GM20431 (cell line): ENCODE measurements at regions not wholly inside any gene's neighbourhood (a gene's known extent, or its start where the extent isn't known, plus 50 kb on each side); places are given as distances from the start of the nearest gene placed in this dataset.

Experiments used
- in situ Hi-C: fragments of 300-500 bp; cut with MseI, MboI; formaldehyde crosslinking; loops from one replicate; pipeline ENCODE4 v1.15.0; 2020; ENCODE audit warnings: low sequenced_read_pairs; ENCODE audit not compliant: unreplicated experiment

DNA sequence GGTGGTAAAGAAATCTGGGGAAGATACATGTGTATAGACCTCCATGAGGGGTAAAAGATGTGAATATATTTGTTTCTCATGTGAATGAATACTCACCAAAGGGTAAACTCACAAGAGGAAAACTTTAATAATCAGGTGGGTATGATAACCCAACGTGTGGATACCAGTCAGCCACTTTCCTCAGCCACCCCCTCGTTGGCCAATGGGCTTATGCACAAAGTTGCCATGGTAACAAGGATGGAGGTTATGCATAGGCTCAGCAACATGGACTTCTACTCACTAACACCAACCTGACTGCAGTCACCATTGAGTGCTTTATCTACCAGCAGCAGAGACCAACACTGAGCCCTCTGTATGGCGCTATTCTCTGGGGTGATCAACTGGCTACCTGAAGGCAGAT, 424.4 kb downstream of the DUSP10 start:
- in situ Hi-C loops, result no loop called here

DNA sequence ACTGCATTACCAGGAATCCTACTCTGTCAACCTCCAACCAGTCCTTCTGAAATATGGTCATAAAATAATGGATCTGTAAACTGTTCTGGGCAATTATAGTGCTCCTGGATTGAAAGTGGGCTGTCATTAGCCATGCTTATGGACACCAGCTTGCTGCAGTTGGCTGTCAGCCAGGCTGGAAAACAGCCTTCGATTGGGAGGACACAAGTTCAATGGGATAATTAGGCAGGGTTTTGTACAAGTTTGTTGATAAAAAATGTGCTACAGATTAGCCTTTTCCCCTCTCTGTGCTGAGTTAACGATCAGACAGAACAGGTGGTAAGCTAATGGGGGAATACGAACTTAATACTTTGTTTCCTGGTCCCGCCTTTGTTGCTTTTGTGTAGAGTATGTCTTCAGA, 413.9 kb downstream of the DUSP10 start:
- in situ Hi-C loops, result no loop called here

- in situ Hi-C loops, result no loop called here
These were observed 413.5 kb downstream of the DUSP10 start for GRCh38 chr1:221328371-221328770.

DNA sequence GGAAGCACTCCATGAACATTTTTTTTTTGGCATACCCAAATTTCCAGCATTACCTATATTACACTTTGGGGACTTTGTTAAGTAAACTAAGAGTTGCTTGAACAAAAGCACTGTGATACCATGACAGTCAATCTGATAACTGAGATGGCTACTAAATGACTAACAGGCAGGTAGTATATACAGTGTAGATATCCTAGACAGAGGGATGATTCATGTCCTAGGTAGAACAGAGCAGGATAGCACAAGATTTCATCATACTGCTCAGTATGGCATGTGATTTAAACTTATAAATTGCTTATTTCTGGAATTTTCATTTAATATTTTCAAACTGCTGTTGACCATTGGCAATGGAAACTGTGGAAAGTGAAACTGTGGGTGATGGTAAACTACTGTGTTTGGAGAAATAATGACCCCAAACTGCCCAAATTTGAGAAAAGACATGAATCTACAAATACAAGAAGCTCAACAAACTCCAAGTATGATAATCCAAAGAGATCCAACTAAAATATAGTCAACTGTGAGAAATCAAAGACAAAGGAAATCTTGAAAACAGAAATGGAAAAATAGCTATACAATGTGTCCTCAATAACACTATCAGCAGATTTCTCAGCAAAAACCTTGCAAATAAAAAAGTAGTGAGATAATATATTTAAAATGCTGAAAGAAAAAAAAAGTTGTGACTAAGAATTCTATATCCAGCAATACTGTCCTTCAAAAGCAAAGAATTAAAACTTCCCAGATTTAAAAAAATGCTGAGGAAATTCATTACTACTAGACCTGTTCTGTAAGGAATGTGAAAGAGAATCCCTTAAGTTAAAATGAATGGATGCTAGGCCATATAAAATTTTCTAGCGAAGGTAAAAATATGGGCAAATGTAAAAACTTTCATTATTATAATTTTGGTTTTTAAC, 410.4 kb downstream of the DUSP10 start:
- in situ Hi-C loops, result no loop called here

- in situ Hi-C loops, result no loop called here
These were observed 407.8 kb downstream of the DUSP10 start for GRCh38 chr1:221334062-221334461.

- in situ Hi-C loops, result no loop called here
These were observed 406.5 kb downstream of the DUSP10 start for GRCh38 chr1:221335161-221336101.

GRCh38 chr1:221336126-221336525, 405.8 kb downstream of the DUSP10 start:
- in situ Hi-C loops, result no loop called here

DNA sequence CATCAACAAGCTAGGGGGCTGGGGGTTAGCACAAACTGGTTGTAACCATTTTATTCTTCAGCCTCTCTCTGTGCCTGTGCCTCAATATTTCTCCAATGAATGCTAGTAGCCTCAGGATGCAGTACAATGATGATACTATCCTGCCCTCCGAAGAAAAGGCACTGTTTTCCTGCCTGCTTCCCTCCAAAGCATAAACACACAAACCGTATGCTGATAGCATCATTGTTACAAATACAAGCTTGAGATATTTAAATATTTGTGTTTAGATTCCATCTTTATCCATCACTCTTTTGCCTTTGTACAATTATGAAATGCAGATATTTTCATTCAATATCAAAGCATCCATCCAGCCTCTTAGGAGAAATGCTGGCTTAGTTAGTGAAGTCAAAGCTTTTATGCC, 404.8 kb downstream of the DUSP10 start:
- in situ Hi-C loops, result no loop called here

DNA sequence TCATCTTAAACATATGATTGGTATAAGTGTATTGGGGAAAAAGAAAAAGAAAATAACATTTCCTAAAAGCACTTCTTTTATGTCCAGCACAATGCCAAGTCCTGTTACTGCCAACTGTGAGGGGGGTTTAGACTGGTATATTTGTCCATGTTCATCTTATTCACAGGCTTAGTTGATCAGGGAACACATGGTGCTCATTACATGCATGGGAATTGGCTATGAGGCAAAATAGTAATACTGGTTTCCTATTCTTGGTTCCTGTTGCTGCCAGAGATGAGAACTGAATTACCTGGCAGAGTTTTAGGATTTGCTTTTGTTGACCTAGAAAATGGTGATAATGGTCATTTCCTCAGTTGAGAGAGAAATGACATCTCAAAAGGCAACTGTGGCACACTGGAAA, 398.8 kb downstream of the DUSP10 start:
- in situ Hi-C loops, result no loop called here

- in situ Hi-C loops, result no loop called here
These were observed 398.3 kb downstream of the DUSP10 start for GRCh38 chr1:221343607-221344006.

DNA sequence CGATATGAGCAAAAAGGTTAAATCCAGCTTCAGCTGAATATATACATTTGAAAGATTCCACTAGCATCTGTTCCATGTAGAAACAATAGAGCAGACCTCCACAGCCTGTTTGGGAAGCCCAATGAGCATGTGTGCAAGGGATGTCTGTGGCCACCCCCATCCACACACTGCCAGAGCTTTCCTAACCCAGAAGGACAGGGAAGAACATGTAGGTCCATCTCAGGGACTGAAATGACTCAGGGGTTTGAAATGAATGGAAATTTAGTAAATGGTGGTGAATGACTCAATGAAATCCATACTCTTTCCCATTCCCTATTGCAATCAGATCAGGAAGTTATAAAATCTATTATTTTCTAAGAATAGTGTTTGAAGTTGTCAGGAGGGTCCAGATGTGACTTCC, 397.2 kb downstream of the DUSP10 start:
- in situ Hi-C loops, result no loop called here

- in situ Hi-C loops, result no loop called here
These were observed 394.2 kb downstream of the DUSP10 start for GRCh38 chr1:221347706-221348105.

DNA sequence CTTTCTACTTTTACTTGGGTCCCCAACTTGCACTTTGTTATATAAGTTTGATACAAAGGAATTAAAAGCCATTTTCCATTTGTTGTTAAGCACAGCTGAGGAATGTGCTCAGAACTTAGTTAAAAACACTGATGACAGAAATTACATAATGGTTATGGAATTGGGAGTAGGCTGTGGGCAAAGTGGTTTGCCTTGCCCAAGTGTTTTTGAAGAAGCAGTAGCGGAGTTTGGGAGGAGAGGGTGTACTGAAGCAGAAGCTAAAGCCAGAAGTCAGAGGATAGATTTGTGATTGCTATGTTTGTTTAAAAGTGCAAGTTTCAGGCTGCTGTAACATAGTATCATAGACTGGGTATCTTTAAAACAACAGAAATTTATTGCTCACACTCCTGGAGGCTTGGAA, 391.8 kb downstream of the DUSP10 start:
- in situ Hi-C loops, result no loop called here

- in situ Hi-C loops, result no loop called here
These were observed 385.2 kb downstream of the DUSP10 start for GRCh38 chr1:221356693-221357092.

DNA sequence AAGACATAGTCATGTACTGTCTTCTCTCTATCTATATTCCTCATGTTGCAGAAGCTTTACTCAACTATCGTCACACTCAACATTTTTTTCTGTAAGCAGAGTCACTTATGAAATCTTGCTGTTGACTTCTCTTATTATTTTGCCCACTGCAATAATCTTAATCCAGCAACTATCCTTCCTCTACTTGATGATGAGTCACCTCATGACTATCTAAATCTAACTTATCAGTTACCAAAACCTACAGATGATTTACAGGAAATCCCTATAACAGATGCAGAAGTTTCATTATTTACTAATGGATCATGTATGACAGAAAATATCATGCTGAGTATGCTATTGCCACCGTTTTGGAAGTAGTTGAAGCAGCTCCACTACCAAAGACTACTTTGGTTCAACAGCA, 378.9 kb downstream of the DUSP10 start:
- in situ Hi-C loops, result no loop called here

GRCh38 chr1:221366495-221367110, 375.3 kb downstream of the DUSP10 start:
- in situ Hi-C loops, result no loop called here

DNA sequence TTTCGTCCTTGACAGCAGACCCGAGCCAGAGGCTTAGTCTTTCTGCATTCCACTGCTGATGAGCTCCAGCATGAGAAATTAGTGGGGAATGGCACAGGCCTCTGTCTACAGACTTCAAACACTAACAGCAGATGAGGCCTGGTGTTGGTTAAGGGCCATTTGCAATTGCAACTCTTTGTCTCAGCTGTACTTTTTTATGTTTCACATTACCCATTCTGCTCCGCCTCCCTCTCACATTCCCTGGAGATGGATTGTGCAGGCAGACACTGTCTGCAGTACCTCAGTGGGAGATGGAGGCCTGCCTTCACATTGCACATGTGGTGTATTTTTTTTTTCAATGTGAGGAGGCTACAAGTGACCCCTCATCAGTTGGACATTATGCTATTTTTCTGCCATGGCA, 370.2 kb downstream of the DUSP10 start:
- in situ Hi-C loops, result no loop called here

DNA sequence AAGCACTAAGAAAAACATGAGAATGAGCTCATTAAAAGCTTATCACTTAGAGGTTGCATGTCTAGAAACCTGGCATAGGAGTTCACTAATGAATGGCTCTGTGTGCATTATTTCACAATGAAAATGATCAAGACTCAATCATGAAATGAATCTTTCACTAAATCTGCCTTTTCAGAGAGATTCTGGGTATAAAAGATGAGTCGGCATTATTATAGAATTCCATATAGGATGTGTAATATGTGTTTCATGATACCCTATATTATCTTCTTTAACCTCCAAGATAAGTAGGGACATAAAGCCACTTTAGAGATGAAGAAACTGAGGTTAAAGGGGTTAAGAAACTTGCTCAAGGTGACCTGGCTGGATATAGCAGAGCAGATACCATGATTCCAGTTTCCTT, 368.1 kb downstream of the DUSP10 start:
- in situ Hi-C loops, result no loop called here

- in situ Hi-C loops, result no loop called here
These were observed 365.6 kb downstream of the DUSP10 start for GRCh38 chr1:221376286-221376685.

- in situ Hi-C loops, result no loop called here
These were observed 359.8 kb downstream of the DUSP10 start for GRCh38 chr1:221381910-221382623.
